ENCODE measurements at regions not wholly inside any gene's neighbourhood (a gene's known extent, or its start where the extent isn't known, plus 50 kb on each side); places are given as distances from the start of the nearest gene placed in this dataset.
"Not testable (repeated sequence)": the region's sequence is repeated elsewhere in the genome, so short reads cannot be mapped to it uniquely, and the experiment has no call there.

DNA sequence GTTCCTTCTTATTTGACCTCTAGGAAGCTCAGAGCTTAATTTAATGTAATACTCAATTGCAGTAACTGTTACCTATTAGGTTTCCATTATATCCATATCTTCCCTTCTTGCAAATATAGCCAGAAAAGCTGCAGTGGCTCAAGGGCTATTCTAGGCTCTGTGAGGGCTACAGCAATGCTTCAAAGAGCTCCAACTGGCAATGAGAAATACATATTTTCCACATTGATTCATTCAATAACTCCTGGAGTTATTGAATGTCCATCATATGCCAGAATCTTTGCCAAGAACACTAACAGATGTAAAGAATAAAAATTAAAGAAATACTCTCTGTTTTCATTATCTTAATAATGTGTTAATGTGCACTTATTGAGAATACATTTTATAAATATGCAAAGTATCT lies 396.9 kb upstream of the PAPPA start:
- DNase-seq: no peak

DNA sequence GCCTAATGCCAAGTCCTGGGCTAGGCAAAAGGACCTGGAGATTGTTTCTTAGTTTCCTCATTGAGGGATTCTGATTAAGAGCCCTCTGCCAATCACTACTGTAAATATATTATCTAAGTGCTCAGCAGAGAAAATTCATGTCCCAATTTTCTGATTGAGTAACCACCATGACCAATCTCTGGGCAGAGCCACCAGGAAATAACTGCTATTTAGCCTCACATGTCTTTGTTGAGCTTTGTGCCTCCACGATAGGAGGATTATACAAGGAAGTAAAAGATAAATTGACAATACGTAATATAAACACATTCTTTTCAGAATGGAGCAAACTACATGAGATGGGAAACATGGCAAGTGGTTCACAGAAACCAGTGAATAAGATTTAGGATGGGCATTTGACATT lies 396.1 kb upstream of the PAPPA start:
- no peak for DNase-seq

DNA sequence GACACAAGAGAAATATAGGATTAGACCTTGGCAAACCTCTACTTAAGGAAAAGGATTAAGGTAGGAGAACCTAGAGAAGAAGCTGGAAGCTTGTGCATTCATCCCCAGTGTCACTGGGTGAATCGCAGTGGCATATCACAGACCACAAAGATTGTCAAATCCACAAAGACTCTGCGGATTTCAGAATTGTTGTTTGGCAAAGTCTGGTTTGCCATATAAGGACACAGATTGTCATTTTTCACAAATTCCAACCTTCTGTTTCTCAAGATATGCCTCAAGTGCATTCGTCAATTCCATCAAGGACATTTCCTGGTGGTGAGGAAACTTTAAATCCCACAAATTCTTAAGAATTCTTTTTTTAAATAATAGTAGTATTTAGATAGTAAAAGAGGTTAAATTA lies 395.1 kb upstream of the PAPPA start:
- DNase-seq: no peak

DNA sequence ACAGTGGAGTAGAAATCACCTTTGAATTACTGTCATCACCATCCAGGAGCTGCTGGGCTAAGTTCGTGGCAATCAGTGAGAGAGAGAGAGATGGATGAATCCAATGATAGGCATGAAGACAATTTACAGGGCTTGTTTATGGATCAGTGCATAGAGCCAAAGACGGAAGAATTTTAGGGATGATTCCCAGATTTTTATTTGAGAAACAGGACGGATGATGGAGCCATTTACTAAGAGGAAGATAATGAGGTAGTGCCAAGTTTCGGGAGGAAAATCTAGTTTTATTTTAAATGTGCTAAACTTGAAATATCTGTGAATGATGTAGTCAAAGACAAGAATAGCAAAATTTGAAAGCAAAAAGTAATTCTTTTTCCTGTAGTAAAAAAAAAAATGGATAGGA lies 394.2 kb upstream of the PAPPA start:
- DNase-seq: no peak

DNA sequence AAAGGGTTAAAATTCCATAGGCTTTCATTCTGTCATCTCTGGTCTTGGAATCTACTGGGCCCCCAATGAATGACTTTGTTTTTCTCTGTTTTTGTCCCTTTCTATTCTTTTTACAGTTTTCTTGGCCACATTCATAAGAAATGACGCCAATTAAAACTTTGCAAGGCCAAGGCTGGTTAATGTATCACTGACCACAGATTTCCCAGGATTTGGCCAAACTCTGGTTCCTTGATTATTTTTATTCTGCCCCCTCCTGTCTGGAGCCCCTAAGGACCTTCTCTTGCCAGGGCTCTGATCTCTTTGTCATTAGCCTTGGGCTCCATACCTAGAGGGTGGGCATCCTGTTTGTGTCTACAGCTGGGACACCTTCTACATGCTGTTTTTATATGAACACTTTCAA lies 388.9 kb upstream of the PAPPA start:
- DNase-seq: no peak

DNA sequence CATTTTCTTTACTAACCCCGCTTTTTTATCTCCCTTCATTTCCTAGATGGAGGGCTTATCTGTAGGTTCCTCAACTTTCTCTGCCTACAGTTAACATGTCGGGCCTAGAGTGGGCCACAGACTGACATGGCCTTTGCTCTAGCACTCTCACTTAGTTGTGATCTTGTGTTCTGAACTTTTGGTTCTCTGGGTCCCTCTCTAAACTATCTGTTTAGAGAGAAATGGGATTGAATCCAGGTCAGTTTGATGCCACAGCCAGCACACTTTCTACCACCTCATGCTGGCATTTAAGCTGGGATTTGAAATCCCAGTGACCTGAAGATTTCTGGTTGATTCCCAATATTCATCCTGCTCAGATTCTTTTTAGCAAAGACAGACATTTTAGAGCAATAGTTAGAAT lies 388.5 kb upstream of the PAPPA start:
- DNase-seq: no peak

DNA sequence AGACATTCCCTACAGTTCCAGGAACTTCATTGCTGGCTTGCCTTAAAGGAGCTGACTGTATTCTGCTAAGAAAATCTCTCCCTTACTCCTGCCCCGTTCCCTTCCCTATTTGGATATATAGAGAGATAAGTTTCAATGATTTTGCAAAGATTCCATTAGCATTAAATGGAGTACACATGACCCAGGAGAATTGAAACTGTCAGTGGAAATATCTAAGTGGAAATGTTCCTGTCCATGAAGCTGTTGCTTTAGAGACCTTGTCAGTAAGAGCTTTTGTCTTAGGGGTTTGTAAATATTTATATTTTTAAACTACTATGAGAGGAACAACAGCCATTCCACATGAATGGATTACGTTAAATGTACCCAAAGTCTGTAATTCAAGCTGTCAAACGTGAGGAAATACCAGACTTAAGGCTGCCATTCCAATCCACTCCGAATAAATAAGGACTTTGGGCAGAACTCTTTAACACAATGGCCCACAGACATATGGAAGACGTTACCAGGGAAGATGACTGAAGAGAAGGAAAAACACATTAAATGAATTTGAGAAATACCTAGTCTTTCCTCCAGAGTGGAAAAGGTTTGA lies 387.1 kb upstream of the PAPPA start:
- DNase-seq: no peak

DNA sequence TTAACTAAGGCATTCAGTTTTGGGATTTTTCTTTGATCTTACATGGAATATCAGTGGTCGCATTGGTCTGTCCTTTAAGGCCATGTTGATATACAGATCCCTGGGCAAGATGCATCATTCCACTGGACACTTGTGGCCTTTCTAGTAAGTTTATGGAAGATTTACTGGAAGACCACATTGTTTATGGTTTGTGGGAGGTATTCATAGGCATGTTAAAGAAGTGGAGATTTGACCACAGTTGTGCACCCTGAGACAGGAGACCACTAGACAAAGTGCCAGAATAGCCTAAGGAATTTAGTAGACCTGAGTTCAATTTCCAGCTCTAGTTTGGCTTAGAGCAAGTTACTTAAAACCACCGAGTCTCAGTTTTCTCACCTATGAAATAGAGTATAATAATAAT lies 383.1 kb upstream of the PAPPA start:
- no peak for DNase-seq

DNA sequence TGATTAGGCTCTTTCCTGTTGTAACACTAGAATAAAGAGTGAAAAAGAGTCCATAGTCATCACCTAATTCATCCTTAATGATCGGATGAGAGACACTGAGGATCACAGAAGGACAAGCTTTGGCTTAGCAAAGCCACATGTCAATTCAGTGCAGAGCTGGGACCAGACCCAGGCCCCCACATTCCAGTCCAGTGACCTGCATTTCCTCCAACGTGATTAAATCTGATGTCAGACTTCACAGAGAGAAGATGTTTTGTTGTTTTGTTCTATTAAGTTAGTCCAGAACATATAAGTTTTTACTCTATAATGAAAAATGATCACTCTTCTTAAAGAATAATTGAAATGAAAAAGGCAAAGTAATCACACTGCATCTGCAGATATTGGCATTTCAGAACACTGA lies 377.9 kb upstream of the PAPPA start:
- no peak for DNase-seq

DNA sequence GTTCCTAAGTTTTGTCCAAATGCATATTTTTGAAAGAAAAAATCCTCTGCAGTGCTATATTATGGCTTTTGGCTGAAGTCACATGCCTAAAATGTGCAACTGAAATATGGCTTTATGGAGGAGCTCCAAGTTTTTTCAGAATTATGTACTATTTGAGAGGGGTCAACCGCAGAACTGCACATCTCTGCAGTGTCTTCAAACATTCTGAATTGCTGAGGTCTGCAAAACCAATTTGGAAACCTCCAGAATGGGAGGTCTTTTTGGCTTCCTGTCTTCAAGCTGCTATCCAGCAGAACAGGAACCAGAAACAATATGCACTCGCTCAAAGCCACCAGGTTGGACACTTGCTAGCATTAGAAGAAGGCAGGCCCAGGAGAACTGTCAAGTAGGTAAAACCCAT lies 376.0 kb upstream of the PAPPA start:
- no peak for DNase-seq

DNA sequence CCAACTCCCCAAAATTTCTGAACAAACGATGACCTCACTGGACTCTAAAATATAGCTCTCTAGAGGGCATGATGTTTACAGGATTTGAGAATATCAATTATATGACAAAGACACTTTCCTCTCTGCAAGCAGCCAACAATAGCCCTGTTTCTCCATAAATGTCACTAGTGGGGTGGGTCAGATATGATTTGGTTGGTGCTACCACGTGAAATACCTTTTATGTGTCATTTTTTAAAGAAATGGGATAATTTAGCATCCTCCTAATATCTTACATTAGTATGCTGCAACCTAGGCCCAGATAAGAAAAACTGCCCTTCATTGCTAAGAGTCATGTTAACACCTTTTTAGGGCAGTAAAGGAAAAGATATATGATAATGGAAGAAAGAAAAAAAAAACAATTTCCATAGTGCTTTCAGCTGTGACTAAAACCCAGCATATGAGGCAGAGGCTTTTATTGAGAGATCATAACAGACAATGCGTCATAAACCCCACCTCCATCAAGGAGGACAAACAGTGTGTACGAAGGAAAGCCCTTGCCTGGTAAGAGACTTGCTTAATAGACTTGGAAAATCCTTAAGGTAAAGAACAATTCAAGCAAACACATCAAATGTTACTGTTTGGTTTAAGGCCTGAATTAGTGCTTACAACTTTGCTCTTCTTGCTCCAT lies 372.4 kb upstream of the PAPPA start:
- DNase-seq: no peak

DNA sequence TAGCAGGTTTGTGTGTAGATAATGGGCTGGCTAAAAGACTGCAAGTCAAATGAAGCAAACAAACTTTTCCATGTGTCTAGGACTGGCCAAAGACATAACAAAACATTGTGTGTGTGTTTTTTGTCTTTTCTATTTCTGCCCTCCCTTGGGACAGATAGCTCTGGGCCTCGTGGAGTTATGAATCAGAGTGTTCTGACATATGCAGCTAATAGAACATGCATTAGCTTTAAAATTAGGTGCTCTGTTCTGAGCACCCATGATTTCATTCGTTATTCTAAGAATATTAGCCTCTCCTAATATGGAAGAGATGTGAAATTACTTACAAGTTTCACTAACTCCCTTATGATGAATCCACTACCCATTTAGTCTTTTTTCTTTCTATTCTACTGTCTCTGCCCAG lies 367.3 kb upstream of the PAPPA start:
- no peak for DNase-seq

DNA sequence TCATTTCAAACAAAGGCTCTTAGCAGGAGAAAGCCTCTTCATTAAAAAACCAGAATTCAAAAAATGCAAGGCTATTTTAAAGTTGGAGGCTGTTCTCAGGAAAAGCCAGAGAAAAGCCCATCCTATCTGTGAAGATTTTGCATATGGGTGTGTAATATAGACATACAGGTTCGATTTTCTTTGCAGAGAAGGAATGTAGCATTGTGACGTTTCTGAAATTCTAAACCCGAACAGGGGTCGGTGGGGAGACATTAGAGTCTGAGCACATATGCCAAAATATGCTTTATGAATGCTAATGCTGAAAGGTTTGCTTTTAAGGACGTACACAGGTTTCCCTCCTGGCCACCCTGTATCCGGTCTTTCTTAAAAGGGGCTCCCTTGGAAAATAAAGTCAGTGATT lies 363.1 kb upstream of the PAPPA start:
- DNase-seq: no peak

DNA sequence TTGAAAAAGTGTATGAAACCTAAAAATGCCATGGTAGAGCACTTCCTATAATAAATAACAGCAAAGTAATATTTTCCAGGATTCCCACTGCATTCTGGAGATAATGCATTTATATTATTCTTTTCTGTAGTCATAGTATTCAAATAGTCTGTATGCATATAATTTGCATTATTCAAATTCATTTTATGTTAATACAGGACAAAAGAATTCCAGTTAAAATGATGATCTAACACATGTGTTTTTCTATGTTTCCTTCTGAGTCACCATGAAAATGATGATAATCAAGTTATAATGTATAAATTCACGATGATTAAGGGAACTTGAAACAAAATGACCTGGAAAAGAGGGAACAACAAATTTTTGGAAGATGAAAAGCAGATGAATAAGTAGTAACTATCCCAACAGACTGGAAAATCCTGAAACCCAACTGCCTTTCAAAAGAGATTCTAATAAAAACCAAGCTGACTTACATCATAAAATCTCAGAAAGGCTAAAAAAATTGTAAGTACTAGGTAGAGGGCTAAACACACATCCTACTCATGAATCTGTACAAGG lies 358.6 kb upstream of the PAPPA start:
- no peak for DNase-seq

DNA sequence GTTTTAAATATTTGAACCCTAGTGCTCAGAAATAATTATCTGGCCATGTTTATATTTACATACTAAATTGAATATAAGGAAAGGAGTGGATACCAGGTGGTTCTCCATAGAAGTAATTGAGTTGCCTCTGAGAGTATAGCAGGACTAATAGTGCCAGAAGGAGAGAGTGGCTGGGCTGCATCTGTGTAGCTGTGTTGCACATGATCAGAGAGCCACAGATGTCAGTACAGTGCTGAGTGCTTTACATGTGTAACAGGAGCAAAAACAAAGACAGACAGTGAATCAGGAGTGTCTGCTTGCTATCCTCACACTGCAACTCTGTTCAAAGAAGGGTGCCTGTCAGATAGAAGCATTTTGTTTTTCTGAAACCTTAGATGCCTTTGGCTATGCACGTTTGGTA lies 353.9 kb upstream of the PAPPA start:
- peak; percentile 16 for DNase-seq

DNA sequence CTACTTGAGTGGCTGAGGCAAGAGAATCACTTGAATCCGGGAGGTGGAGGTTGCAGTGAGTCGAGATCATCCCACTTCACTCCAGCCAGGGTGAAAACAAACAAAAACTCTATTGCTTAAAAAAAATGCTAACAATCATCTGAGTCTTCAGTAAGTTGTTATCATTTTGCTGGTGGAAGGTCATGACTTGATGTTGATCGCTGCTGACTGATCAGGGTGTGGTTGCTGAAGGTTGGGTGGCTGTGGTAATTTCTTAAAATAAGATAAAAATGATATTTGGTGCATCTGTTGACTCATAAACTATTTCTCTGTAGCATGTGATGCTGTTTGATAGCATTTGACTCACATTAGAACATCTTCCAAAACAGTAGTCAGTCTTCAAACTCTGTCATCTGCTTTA lies 349.4 kb upstream of the PAPPA start:
- no peak for DNase-seq

DNA sequence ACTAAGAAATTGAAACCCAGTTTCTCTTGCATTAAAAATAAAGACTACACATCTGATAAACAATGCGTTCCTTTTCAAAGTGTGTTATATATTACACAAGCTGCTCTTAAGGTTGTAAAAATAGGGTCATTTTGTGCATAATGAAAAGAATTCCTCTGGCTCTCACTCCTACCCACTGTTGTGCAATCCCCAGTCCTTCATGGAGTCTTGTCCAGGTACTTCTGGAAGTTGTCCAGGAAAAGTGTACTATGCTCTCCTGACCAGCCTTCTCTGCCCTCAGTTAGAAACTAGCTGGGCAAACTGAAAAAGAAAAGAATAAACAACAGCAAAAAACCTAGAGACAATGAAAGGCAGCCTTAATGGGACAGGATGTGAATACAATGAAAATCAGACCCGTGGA lies 345.5 kb upstream of the PAPPA start:
- DNase-seq: no peak

DNA sequence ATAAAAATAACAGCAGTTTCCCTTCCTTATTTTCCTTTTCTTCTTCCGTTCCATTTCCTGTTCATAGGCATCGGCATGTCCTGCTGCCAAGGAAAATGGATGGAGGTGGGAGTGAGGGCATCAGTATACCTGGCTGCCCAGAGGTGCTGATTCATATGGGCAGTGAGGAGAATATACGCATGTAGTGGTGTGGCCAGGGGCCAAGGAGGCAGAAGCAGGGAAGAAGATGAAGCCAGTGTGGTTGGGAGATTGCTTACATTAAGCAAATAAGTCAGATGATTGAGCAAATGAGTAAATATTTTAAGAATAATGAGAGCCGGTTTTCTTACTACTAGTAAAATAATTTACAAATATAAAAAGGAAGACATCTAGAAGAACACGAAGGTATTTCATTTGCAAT lies 344.9 kb upstream of the PAPPA start:
- no peak for DNase-seq

DNA sequence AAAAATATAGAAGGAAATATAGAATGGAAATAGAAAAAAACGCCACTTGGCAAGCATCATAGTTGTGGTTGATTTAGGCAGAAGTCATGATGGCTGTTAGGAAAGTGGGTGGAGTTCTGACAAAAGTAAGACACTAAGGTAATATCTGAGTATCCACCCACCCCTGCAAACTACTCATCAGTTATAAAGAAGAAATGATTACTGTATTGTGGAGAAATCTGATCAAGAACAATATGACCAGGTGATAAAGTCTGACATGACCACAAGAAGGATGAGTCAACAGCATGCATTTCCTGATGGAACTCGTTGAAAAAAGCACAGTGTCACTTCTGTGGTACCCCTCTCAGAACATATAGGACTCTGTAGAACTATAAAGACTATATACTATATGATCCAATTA lies 343.4 kb upstream of the PAPPA start:
- no peak for DNase-seq

DNA sequence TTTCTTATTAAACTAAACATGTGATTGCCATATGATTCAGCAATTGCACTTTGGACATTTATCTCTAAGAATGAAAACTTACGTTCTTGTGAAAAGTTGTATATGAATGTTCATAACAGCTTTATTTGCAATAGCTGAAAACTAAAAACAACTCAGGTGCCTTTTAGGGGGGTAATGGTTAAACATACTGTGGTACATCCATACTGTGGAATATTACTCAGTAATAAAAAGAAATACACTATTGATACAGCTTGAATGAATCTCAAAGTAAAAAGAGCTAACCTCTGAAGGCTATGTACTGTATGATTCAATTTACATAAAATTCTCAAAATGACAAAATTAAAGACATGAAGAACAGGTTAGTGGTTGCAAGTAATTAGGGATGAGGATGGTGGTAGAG lies 339.5 kb upstream of the PAPPA start:
- no peak for DNase-seq

DNA sequence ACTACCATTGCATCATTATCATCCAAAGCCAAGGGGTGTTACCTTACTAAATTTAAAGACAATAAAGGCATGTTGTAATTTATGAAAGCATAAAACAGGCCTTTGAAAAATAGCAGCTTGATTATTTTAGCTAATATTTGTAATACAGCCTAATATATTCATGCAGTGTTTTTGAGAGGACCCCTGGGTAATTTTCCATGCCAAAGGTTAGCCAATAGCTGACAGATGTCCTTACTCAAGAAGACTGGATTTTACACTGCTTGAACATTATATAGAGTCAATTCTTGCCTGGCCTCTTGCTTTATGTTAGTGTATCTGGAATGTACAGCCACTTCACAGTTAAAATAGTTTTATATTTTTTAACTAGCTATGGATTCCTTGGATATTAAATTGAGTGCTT lies 337.8 kb upstream of the PAPPA start:
- DNase-seq: no peak

DNA sequence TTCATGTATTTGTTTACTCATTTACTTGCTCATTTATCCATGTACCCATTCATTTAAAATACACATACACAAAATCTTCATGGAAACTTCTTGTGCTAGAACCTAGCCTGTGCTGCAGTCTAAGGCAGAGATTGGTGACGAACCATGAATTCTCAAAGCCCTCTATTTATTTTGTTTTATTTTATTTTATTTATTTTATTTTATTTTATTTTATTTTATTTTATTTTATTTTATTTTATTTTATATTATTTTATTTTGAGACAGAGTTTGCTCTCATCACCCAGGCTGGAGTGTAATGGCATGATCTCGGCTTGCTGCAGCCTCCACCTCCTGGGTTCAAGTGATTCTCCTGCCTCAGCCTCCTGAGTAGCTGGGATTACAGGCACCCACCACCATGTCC lies 334.9 kb upstream of the PAPPA start:
- not testable (repeated sequence) for DNase-seq

DNA sequence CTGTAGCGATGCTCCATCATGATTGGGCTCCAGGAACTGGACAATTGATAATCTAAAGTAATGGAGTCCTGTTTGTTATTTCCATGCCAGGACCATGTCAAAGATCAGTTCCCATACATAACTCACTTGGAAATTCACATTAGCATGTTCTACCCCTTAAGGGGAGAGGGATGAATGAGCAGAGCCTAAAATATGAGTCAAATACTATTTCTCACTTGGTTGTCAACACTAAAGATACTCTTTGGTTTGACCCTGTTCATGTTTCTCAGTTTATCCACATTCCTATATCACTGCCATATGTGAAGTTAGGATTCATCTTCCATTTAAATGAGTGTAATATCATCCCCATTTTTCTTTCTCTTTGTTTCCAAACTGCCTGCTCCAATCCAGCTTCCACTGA lies 321.6 kb upstream of the PAPPA start:
- DNase-seq: no peak

DNA sequence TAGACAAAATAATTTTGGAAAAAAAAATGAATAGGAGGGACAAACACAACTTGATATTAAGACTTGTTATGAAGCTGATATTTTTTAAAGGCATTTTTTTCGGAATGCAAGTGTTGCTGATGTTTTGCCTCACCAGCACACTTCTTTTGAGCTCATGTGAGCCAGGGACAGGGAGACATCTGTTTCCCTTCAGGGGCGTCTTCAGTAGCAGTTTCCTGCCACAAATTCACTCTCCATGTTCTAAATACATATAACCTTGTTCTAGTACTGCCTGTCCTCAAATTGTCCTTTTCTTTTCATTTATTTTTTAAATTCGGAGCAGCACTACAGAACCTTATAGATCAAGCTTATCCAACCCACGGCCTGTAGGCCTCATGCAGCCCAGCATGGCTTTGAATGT lies 316.0 kb upstream of the PAPPA start:
- DNase-seq: no peak

DNA sequence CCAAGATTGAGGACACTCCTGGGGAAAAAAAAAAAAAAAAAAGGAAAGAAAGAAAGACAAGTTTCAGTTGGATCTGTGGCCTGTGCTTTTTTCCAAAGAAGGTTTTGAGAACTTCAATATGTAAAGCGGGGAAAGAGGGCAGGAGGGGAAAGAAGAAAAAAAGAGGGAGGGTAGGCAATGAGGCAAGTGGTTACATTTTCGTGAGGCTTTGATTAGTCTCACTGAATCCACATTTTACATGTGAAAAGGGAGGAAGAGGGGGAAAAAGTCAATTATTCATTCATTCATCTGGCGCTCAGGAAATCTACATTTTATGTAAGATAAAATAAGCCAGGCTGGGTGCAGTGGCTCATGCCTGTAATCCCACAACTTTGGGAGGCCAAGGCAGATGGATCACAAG lies 315.2 kb upstream of the PAPPA start:
- no peak for DNase-seq

Measured in NCI-H2171 (cell line).